GM18907 (cell line): ENCODE measurements at regions not wholly inside any gene's neighbourhood (a gene's known extent, or its start where the extent isn't known, plus 50 kb on each side); places are given as distances from the start of the nearest gene placed in this dataset.

Source experiments
- ATAC-seq: cut with Tn5 transposase; IDR thresholded peaks from one replicate; pipeline ENCODE4 v1.9.1; 2021; ENCODE audit warnings: mild to moderate bottlenecking, moderate library complexity; ENCODE audit not compliant: unreplicated experiment

DNA sequence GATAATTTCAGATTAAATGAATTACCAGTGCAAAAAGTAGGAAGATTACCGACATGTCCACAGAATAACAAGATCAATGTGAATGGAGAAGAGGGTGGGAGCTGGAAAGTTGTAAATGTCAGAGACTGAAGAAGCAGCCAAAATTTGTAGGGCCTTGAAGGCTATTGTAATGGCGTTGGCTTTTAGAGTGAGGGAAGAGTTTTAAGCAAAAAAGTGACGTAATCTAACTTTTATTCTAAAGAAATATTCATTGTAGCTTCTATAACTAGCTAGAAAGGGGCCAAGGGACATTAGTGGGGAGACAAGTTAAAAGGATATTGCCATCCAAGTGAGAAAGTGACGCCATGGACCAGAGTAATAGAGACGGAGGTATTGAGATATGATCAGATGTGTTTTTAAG lies 63.3 kb upstream of the PCDH7 start:
- no peak for ATAC-seq

DNA sequence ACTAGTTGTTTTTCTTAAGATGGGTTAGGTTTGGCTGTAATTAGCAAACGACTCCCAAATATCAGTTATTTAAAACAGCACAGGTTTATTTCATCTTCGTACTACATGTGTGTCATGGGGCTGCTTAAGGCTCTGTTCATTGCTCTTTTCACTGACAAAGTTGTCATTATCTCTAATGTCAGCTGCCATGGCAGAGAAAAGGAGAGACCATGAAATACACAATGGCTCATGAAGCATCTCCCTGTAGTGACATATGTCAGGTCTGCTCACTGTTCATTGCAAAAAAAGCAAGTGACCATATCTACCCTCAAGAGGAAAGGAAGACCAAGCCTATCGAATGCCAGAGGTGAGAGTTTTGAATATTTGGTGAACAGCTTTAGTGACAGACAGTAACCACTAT lies 52.2 kb upstream of the PCDH7 start:
- no peak for ATAC-seq

DNA sequence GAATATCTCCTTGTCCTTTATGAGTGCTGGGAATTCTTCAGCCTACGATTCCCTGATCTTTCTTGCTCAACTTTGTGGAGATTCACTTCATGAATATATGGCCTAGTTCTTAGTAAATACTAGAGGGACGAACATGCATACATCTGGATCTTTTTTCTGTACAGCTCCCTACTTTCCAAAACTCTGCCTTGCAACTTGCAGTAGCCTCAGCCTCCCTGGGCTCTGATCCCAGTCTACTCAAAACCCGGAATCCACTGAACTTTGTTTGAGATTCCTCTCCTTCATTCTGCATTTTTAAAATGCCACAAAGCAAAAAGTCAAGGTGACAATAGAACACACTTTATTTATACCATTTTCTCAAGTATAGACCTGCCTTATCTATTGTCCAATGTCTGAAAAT lies 50.0 kb upstream of the PCDH7 start:
- ATAC-seq, result no peak
